ENCODE measurements at regions not wholly inside any gene's neighbourhood (a gene's known extent, or its start where the extent isn't known, plus 50 kb on each side); places are given as distances from the start of the nearest gene placed in this dataset.
"Not testable (repeated sequence)": the region's sequence is repeated elsewhere in the genome, so short reads cannot be mapped to it uniquely, and the experiment has no call there.

GRCh38 chr12:47367912-47368537, 288.3 kb upstream of the AMIGO2 start:
- DNase-seq, result no peak

- DNase-seq, result no peak
Observed at GRCh38 chr12:47366579-47366978, 286.8 kb upstream of the AMIGO2 start.

- DNase-seq, result no peak
Observed at GRCh38 chr12:47366157-47366556, 286.4 kb upstream of the AMIGO2 start.

GRCh38 chr12:47365443-47366076, 285.8 kb upstream of the AMIGO2 start:
- not testable (repeated sequence) for DNase-seq

DNA sequence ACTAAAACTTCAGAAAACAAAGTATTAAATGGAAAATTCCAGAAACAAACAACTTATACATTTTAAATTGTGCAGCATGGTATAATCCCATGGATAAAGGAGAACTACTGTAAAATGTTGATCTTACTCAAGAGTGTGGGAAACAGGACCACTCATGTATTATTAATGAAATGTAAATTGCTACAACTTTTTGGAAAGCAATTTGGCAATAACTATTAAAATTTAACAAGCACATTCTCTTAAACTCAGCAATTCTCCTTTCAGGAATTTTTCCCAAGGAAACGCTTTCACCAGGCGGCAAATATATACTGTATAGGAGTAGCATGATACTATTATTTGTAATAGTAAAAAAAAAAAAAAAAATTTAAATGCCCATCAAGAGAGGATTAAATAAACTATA, 284.5 kb upstream of the AMIGO2 start:
- DNase-seq, result no peak

GRCh38 chr12:47362126-47362705, 282.5 kb upstream of the AMIGO2 start:
- DNase-seq, result no peak

GRCh38 chr12:47361389-47362021, 281.7 kb upstream of the AMIGO2 start:
- no peak for DNase-seq

- no peak for DNase-seq
Observed at GRCh38 chr12:47360771-47361388, 281.1 kb upstream of the AMIGO2 start.

GRCh38 chr12:47360093-47360480, 280.3 kb upstream of the AMIGO2 start:
- DNase-seq, result no peak

DNA sequence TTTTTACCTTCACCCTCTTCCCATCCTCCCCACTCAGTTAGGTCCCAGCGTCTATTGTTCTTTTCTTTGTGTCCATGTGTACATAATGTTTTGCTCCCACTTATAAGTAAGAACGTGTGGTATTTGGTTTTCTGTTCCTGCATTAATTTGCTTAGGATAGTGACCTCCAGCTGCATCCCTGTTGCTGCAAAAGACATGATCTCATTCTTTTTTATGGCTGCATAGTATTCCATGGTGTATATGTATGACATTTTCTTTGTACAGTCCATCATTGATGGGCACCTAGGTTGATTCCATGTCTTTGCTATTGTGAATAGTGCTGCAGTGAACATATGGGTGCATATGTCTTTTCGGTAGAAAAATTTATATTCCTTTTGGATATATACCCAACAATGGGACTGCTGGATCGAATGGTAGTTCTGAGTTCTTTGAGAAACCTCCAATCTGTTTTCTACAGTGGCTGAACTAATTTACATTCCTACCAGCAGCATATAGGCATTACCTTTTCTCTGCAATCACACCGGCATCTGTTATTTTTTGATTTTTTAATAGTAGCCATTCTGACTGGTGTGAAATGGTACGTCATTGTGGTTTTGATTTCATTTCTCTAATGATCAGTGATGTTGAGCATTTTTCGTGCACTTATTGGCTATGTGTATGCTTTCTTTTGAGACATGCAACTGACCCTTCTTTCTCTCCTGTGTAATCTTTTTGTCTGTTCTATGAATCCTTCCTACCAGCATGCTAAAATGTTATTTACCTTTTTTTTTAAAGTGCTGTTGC, 279.7 kb upstream of the AMIGO2 start:
- DNase-seq, result no peak

- not testable (repeated sequence) for DNase-seq
Observed at GRCh38 chr12:47357006-47357405, 277.2 kb upstream of the AMIGO2 start.

DNA sequence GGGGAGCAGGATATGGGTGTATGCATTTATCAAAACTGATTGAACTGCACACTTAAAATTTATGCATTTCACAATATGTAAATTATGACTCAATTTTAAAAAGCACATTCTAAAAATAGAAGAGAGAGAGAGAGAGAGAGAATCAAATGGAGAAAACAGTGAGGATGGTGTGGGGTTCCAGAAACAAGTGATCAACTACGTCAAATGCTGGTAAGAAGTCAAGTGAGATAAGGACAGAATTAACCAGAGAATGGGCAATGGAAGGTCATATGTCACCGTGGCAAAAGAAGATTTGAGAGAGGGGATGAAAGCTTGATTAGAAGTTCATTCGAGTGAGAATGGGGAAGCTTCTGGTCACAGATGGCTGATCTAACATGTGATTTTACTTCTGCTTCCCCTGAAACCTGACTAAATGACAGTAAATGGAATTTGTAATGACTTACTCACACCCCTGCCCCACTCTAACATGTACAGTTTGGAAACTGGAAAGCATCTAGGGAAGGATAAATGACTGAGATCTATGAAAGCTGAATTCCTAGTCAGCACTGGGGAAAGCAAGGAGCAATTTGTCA, 276.5 kb upstream of the AMIGO2 start:
- DNase-seq, result no peak

DNA sequence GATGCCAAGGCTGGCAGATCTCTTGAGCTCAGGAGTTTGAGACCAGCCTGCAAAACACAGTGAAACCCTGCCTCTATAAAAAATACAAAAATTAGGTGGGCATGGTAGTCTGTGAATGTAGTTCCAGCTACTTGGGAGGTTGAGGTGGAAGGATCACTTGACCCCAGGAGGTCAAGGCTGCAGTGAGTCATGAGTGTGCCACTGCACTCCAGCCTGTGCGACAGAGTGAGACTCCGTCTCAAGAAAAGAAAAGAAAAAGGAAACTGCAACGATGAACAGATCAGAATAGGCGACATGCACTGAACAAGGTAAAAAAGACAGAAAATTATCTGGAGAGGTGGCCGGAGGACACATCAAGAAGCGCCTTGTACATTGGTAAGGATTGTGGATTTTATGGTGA, 273.7 kb upstream of the AMIGO2 start:
- DNase-seq, result no peak

DNA sequence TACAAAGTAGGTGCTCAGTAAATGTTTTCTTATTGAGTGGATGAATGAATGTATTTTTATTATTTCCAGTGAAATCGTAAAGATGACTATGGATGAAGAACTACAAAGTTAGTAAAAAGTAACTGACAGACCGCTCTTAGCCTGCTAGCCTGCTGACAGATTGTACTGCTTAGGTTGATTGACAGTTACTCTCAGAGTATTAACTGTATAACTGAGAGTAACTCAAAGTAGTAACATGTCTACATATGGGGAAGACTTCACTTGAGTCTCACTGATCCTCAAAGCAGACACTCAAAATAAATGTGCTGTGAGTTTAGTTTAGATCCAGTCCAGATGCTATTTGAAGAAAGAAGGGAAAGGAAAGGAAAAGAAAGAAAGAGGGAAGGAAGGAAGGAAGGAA, 272.3 kb upstream of the AMIGO2 start:
- no peak for DNase-seq

GRCh38 chr12:47351526-47351925, 271.8 kb upstream of the AMIGO2 start:
- no peak for DNase-seq

- DNase-seq, result no peak
Observed at GRCh38 chr12:47350062-47350408, 270.3 kb upstream of the AMIGO2 start.

DNA sequence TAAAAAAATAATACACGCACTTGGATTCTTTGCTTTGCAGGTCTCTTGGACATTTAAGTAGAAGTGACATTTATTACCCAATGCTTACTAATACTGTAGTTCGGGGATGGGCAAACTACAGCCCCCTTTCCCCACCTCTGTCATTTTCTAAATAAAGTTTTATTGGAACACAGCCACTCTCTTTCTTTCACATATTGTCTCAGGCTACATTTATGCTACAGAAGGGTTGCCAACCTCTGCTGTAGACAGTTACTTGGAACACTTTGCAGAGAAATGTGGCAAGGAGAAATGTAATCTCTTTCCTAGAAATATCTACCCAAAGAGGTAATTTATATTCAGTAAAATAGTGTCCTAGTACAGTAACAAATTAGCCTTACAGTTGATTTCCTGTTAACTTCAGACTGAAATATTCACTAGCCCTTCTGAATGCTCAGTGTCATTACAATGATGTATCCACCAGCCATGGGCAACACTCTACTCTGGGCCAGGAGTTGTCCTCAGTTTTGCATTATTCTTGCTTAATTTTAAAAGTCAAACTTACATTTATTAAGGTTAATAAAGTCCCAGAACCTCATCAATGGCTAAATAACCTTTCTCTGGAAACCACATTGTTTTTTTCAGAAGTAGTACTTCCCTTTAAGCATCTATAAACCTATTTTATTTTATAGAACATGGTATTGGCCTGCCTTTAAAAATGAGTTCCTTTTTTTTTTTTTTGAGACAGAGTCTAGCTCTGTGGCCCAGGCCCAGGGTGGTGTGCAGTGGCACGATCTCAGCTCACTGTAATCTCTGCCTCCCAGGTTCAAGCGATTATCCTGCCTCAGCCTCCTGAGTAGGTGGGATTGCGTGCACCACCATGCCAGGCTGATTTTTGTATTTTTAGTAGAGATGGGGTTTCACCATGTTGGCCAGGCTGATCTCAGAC, 269.6 kb upstream of the AMIGO2 start:
- DNase-seq, result no peak

DNA sequence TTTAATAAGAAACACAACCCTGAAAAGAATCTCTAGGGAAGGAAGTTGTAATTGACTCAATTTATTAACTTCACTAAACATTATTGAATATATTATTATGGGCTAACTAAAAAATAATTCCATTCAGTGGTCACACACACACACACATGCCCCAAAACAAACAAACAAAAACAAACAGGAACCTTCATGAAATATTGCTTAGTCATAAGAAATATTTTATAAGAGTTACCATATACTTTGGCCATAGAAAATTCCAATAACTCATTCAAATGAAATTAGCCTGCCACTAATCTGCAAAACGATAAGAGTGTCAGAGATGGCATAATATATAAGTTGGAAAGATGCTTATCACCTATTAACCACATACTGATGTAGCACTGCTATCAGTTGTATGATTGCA, 268.4 kb upstream of the AMIGO2 start:
- DNase-seq, result no peak

DNA sequence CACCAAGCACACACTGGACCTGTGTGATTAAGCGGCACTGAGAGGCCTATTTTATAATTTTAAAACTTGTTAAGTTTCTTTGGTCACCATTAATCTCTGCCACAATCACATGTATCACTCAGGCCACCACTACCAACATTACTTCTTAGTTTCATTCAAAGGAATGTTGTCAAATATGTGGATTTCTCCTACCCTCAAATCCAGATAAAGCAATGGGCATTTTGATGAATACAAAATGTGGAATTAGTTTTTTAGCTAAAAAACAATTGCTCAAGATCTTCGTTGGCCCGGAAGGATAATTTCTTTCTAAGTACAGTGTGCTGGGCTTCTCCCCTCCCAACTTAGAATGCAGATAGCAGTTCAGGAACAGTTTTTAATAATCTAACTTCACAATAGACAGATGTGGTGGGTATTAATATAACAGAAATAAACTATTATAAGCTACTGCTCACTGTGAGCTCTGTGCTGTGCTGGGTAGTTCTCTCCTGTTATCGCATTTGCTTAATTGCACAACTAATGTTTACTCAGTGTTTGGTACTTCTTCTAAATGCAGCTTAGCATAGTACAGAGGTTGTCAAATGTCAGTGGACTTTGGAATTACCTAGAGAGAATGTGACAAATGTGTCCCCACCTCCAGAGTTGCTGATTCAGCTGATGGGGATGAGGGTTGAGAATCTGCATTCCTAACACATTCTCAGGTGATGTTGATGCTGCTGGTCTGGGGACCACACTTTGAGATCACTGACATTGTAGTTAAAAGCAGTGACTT, 266.7 kb upstream of the AMIGO2 start:
- no peak for DNase-seq

Measured in activated gamma-delta T cell (primary cell).